HepG2 (cell line): ENCODE measurements at regions not wholly inside any gene's neighbourhood (a gene's known extent, or its start where the extent isn't known, plus 50 kb on each side); places are given as distances from the start of the nearest gene placed in this dataset.

Experiments
- ATAC-seq: fragments of 200-7000 bp; cut with Tn5 transposase; 3 replicates; pipeline ENCODE4 v1.9.1; 2020; ENCODE audit warnings: mild to moderate bottlenecking, moderate library complexity
- BruUV-seq: library from RNA; stranded (reverse); fragments of 400-500 nt; replicated peaks from 2 replicates; lab custom pipeline; 2021; lab: Mats Ljungman, UMichigan
- CTCF ChIA-PET: fragments of 300-600 bp; formaldehyde crosslinking; extraction: SDS; loops from one replicate; lab custom pipeline; 2021; ENCODE audit warnings: low total read pairs, inconsistent platforms, low intra/inter-chr PET ratio; lab: Yijun Ruan, JAX
- POLR2A ChIA-PET: fragments of 350-600 bp; sonication (Branson Sonifier 250); formaldehyde crosslinking; loops from one replicate; lab custom pipeline; 2020; ENCODE audit warnings: antibody characterized with exemption, inconsistent platforms; lab: Yijun Ruan, JAX
- DNase-seq: peaks from one replicate; pipeline ENCODE4 v3.0.0-alpha.2; 2015; ENCODE audit warnings: low spot score
- FAIRE-seq: peaks from 3 replicates; lab custom pipeline; 2011; peaks lifted over from hg19 to GRCh38; lab: Jason Lieb, UNC
- H2AFZ ChIP-seq: one replicate; pipeline ENCODE4 v1.6.1; 2011; ENCODE audit warnings: low read length, inconsistent platforms
- H3K27ac ChIP-seq: fragments of 300-600 bp; 3 replicates; pipeline ENCODE4 v1.8.0; 2011; ENCODE audit warnings: mixed run types, mild to moderate bottlenecking, mixed read lengths, low read length, inconsistent platforms; ENCODE audit not compliant: insufficient read depth; ENCODE audit errors: extremely low read length
- H3K27me3 ChIP-seq, 2 experiments: fragments of 200-600 bp in 1 of 2; 2 replicates in 1 of 2; 3 replicates in 1 of 2; pipeline versions ENCODE4 v1.6.0 to v1.8.0; 2011; ENCODE audit warnings: low read length in 2 of 2, mild to moderate bottlenecking in 2 of 2, moderate library complexity in 2 of 2, inconsistent platforms in 1 of 2; ENCODE audit not compliant: insufficient read depth in 2 of 2, control insufficient read depth in 1 of 2
- H3K36me3 ChIP-seq, 2 experiments: fragments of 200-600 bp in 1 of 2; replicated peaks in 1 of 2; 2 replicates in 1 of 2; 3 replicates in 1 of 2; pipeline versions ENCODE4 v1.5.1 to v1.8.0; 2011; ENCODE audit warnings: low read length in 2 of 2, inconsistent platforms in 1 of 2; ENCODE audit not compliant: insufficient read depth in 2 of 2, control insufficient read depth in 1 of 2
- H3K4me1 ChIP-seq: 2 replicates; pipeline ENCODE4 v1.5.1; 2012; ENCODE audit warnings: low read length, inconsistent platforms; ENCODE audit not compliant: insufficient read depth
- H3K4me2 ChIP-seq: 2 replicates; pipeline ENCODE4 v1.6.0; 2011; ENCODE audit warnings: low read depth, low read length, inconsistent platforms
- H3K4me3 ChIP-seq, 3 experiments: fragments of 200-600 bp in 1 of 3; sonication (generic), shearing (Covaris generic) in 1 of 3; replicated peaks in 1 of 3; 2 replicates each; pipeline ENCODE4 v1.5.1; 2011 to 2016; ENCODE audit warnings: low read length in 3 of 3, inconsistent platforms in 2 of 3, low read depth in 2 of 3, mild to moderate bottlenecking in 2 of 3, control low read depth in 1 of 3, mixed read lengths in 1 of 3; ENCODE audit not compliant: insufficient read depth in 1 of 3
- H3K79me2 ChIP-seq: one replicate; pipeline ENCODE4 v1.6.1; 2011; ENCODE audit warnings: low read length, inconsistent platforms; ENCODE audit not compliant: insufficient read depth
- H3K9ac ChIP-seq: 2 replicates; pipeline ENCODE4 v1.6.0; 2011; ENCODE audit warnings: mild to moderate bottlenecking, low read depth, low read length, inconsistent platforms; ENCODE audit not compliant: insufficient read depth
- H3K9me3 ChIP-seq: 2 replicates; pipeline ENCODE4 v1.5.1; 2012; ENCODE audit warnings: mild to moderate bottlenecking, low read length
- H4K20me1 ChIP-seq: 2 replicates; pipeline ENCODE4 v1.6.0; 2011; ENCODE audit warnings: inconsistent platforms, mild to moderate bottlenecking, low read length, moderate library complexity; ENCODE audit not compliant: insufficient read depth
- ATRX ChIP-seq: sonication (generic); formaldehyde crosslinking; IDR thresholded peaks from 2 replicates; pipeline ENCODE4 v1.4.0; 2020; ENCODE audit warnings: missing genetic modification reagents, borderline replicate concordance
- HHEX ChIP-seq: IDR thresholded peaks from 2 replicates; pipeline ENCODE4 v1.6.1; 2016; ENCODE audit warnings: control low read depth
- NR1H2 ChIP-seq: sonication (generic); formaldehyde crosslinking; IDR thresholded peaks from 2 replicates; pipeline ENCODE4 v1.8.1; 2022; ENCODE audit warnings: low read depth, missing genetic modification reagents, borderline replicate concordance
- TAF15 ChIP-seq: fragments of 200-400 bp; formaldehyde crosslinking; IDR thresholded peaks from one replicate; pipeline ENCODE4 v1.6.1; 2018; ENCODE audit warnings: mild to moderate bottlenecking, low read depth, low read length; ENCODE audit not compliant: poor library complexity, severe bottlenecking
- TSC22D2 ChIP-seq: sonication (generic); formaldehyde crosslinking; IDR thresholded peaks from 2 replicates; pipeline ENCODE4 v1.5.1; 2020; ENCODE audit warnings: missing genetic modification reagents, mild to moderate bottlenecking, borderline replicate concordance
- ZNF543 ChIP-seq: sonication (generic); formaldehyde crosslinking; IDR thresholded peaks from 2 replicates; pipeline ENCODE4 v1.4.0; 2020; ENCODE audit warnings: mild to moderate bottlenecking, missing genetic modification reagents
- ZNF549 ChIP-seq: sonication (generic); formaldehyde crosslinking; IDR thresholded peaks from 2 replicates; pipeline ENCODE4 v1.5.0; 2020; ENCODE audit warnings: missing genetic modification reagents
- ZNF672 ChIP-seq: sonication (generic); formaldehyde crosslinking; IDR thresholded peaks from 2 replicates; pipeline ENCODE4 v1.8.1; 2022; ENCODE audit warnings: missing genetic modification reagents
- WGBS: methylation state at CpG from one replicate; pipeline ENCODE4 v1.1.6; 2017; ENCODE audit warnings: low lambda C conversion rate; 5-methylcytosine and 5-hydroxymethylcytosine counted together
- in situ Hi-C: cut with HindIII; loops from 2 replicates; pipeline ENCODE4 v1.10.0; 2017; ENCODE audit warnings: low pct_unique_long_range_greater_than_20kb; ENCODE audit not compliant: extremely low pct_ligation_motif_present
- intact Hi-C: fragments of 100-400 bp; cut with micrococcal nuclease; formaldehyde crosslinking; loops from one replicate; pipeline ENCODE4 v1.10.0; 2022; ENCODE audit not compliant: unreplicated experiment
- TF ChIP-seq, protein P1 (sequence below): sonication (generic); formaldehyde crosslinking; IDR thresholded peaks from 2 replicates; pipeline ENCODE4 v1.4.0; 2020; ENCODE audit warnings: missing genetic modification reagents, borderline replicate concordance
- TF ChIP-seq, protein P2 (sequence below): sonication (generic); formaldehyde crosslinking; IDR thresholded peaks from 2 replicates; pipeline ENCODE4 v1.4.0; 2020; ENCODE audit warnings: missing genetic modification reagents
- TF ChIP-seq, protein P3 (sequence below): sonication (generic); formaldehyde crosslinking; IDR thresholded peaks from 2 replicates; pipeline ENCODE4 v1.8.0; 2022; ENCODE audit warnings: low read depth, missing genetic modification reagents
- TF ChIP-seq, protein P4 (sequence below): sonication (generic); formaldehyde crosslinking; IDR thresholded peaks from 2 replicates; pipeline ENCODE4 v1.8.0; 2022; ENCODE audit warnings: missing genetic modification reagents, mild to moderate bottlenecking, borderline replicate concordance
- TF ChIP-seq, protein P5 (sequence below): fragments of 450-650 bp; IDR thresholded peaks from 2 replicates; pipeline ENCODE4 v1.6.1; 2017

DNA sequence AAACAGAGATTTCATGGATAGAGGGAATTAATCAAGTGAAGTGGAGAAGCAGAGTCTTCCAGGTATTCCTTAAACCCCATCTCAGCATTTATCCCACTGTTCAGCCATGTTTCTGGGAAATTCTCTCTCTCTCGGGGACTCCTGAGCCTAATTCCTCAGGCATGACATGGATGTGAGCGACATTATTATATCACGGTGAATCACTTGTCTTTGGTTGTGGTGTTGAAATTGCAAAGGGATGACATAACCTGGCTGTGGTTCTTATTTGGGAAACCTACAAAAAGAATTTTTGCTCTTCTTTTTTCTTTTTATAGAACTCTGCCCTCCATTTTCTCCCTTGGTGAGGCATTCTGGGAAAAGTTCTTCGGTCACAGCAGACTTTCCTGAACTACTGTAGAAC, 457.9 kb upstream of the PTGER4 start (continued):
- TF ChIP-seq, protein P1, sequence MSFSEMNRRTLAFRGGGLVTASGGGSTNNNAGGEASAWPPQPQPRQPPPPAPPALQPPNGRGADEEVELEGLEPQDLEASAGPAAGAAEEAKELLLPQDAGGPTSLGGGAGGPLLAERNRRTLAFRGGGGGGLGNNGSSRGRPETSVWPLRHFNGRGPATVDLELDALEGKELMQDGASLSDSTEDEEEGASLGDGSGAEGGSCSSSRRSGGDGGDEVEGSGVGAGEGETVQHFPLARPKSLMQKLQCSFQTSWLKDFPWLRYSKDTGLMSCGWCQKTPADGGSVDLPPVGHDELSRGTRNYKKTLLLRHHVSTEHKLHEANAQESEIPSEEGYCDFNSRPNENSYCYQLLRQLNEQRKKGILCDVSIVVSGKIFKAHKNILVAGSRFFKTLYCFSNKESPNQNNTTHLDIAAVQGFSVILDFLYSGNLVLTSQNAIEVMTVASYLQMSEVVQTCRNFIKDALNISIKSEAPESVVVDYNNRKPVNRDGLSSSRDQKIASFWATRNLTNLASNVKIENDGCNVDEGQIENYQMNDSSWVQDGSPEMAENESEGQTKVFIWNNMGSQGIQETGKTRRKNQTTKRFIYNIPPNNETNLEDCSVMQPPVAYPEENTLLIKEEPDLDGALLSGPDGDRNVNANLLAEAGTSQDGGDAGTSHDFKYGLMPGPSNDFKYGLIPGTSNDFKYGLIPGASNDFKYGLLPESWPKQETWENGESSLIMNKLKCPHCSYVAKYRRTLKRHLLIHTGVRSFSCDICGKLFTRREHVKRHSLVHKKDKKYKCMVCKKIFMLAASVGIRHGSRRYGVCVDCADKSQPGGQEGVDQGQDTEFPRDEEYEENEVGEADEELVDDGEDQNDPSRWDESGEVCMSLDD (CRISPR knock-in tag): no peak
- TF ChIP-seq TSC22D2 (CRISPR knock-in tag) (no peak), ZNF543 (CRISPR knock-in tag) (no peak), ZNF672 (CRISPR knock-in tag) (no peak), ZNF549 (CRISPR knock-in tag) (no peak), ATRX (CRISPR knock-in tag) (no peak)
- TF ChIP-seq, protein P2, sequence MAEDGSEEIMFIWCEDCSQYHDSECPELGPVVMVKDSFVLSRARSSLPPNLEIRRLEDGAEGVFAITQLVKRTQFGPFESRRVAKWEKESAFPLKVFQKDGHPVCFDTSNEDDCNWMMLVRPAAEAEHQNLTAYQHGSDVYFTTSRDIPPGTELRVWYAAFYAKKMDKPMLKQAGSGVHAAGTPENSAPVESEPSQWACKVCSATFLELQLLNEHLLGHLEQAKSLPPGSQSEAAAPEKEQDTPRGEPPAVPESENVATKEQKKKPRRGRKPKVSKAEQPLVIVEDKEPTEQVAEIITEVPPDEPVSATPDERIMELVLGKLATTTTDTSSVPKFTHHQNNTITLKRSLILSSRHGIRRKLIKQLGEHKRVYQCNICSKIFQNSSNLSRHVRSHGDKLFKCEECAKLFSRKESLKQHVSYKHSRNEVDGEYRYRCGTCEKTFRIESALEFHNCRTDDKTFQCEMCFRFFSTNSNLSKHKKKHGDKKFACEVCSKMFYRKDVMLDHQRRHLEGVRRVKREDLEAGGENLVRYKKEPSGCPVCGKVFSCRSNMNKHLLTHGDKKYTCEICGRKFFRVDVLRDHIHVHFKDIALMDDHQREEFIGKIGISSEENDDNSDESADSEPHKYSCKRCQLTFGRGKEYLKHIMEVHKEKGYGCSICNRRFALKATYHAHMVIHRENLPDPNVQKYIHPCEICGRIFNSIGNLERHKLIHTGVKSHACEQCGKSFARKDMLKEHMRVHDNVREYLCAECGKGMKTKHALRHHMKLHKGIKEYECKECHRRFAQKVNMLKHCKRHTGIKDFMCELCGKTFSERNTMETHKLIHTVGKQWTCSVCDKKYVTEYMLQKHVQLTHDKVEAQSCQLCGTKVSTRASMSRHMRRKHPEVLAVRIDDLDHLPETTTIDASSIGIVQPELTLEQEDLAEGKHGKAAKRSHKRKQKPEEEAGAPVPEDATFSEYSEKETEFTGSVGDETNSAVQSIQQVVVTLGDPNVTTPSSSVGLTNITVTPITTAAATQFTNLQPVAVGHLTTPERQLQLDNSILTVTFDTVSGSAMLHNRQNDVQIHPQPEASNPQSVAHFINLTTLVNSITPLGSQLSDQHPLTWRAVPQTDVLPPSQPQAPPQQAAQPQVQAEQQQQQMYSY (CRISPR knock-in tag): no peak

DNA sequence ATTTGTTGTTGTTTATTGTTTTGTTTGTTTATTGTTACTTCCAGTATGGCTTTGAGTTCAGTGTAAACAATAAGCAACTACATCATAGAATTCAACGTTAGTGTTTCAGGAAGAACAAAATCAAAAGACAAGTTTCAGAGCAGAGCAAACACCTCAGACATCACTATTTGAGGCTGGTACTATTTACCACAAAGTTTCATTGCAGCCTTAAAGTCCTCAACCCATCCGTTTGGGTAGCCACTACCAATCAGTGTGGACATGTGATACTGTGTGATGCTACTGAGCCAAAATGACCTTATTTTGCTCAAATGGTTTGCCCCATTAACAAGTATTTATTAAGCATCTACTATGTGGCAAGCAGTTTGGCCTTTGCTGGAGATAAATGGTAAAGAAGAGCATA, 458.5 kb upstream of the PTGER4 start:
- no peaks in the 10 kb centered on the region for H3K79me2 ChIP-seq
- ChIA-PET CTCF (no interaction called here), POLR2A (no interaction called here)
- 0% methylated on average over 2 of the region's 2 CpGs for WGBS
- H2AFZ ChIP-seq: no peak overlapping the region
- no peak overlapping the region for H3K4me2 ChIP-seq
- peaks cover 30% of the 10 kb centered on the region for H3K9me3 ChIP-seq
- FAIRE-seq: no peak
- H3K27ac ChIP-seq: no peak overlapping the region
- ATAC-seq: no peak
- no peaks in the 10 kb centered on the region for H4K20me1 ChIP-seq
- no peak overlapping the region for H3K4me3 ChIP-seq
- H3K9ac ChIP-seq: no peak overlapping the region
- in situ Hi-C loops: no loop called here
- no peaks in the 10 kb centered on the region for H3K36me3 ChIP-seq
- DNase-seq: no peak
- no TSS peak for BruUV-seq
- H3K27me3 ChIP-seq: no peaks in the 10 kb centered on the region
- H3K4me1 ChIP-seq: no peaks in the 10 kb centered on the region
- intact Hi-C loops: no loop called here
- TF ChIP-seq NR1H2 (CRISPR knock-in tag) (no peak), TAF15 (no peak), HHEX (no peak)
- TF ChIP-seq, protein P3, sequence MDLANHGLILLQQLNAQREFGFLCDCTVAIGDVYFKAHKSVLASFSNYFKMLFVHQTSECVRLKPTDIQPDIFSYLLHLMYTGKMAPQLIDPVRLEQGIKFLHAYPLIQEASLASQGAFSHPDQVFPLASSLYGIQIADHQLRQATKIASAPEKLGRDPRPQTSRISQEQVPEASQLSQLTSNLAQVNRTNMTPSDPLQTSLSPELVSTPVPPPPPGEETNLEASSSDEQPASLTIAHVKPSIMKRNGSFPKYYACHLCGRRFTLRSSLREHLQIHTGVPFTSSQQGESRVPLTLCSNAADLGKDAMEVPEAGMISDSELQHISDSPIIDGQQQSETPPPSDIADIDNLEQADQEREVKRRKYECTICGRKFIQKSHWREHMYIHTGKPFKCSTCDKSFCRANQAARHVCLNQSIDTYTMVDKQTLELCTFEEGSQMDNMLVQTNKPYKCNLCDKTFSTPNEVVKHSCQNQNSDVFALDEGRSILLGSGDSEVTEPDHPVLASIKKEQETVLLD: no peak
- TF ChIP-seq, protein P4, sequence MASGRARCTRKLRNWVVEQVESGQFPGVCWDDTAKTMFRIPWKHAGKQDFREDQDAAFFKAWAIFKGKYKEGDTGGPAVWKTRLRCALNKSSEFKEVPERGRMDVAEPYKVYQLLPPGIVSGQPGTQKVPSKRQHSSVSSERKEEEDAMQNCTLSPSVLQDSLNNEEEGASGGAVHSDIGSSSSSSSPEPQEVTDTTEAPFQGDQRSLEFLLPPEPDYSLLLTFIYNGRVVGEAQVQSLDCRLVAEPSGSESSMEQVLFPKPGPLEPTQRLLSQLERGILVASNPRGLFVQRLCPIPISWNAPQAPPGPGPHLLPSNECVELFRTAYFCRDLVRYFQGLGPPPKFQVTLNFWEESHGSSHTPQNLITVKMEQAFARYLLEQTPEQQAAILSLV (CRISPR knock-in tag): no peak
- TF ChIP-seq, protein P5, sequence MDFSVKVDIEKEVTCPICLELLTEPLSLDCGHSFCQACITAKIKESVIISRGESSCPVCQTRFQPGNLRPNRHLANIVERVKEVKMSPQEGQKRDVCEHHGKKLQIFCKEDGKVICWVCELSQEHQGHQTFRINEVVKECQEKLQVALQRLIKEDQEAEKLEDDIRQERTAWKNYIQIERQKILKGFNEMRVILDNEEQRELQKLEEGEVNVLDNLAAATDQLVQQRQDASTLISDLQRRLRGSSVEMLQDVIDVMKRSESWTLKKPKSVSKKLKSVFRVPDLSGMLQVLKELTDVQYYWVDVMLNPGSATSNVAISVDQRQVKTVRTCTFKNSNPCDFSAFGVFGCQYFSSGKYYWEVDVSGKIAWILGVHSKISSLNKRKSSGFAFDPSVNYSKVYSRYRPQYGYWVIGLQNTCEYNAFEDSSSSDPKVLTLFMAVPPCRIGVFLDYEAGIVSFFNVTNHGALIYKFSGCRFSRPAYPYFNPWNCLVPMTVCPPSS: no peak
